Esophagus muscularis mucosa (tissue), 4 donors: ENCODE measurements at regions not wholly inside any gene's neighbourhood (a gene's known extent, or its start where the extent isn't known, plus 50 kb on each side); places are given as distances from the start of the nearest gene placed in this dataset.

Experiments
- CTCF ChIP-seq, 3 experiments: fragments of 200-600 bp in 2 of 3; fragments of 450-650 bp in 1 of 3; sonication (generic) in 2 of 3; IDR thresholded peaks; one replicate each; pipeline ENCODE4 v1.5.1; 2017 to 2019; ENCODE audit warnings: antibody characterized with exemption in 3 of 3, mild to moderate bottlenecking in 2 of 3, moderate library complexity in 1 of 3
- EP300 ChIP-seq: sonication (generic); formaldehyde crosslinking; IDR thresholded peaks from one replicate; pipeline ENCODE4 v1.6.1; 2017; ENCODE audit warnings: antibody characterized with exemption
- POLR2AphosphoS5 ChIP-seq, 2 donors: sonication (generic); formaldehyde crosslinking; IDR thresholded peaks; one replicate each; pipeline ENCODE4 v1.6.1; 2017; ENCODE audit warnings: antibody characterized with exemption in 2 of 2

- TF ChIP-seq CTCF (IDR thresholded peaks at IDR 0.05) (no peak), POLR2AphosphoS5 (IDR thresholded peaks at IDR 0.05) (no peak), EP300 (no peak)
Observed at GRCh38 chr1:223039990-223040389, 103.1 kb downstream of the TLR5 start.
